ENCODE measurements at regions not wholly inside any gene's neighbourhood (a gene's known extent, or its start where the extent isn't known, plus 50 kb on each side); places are given as distances from the start of the nearest gene placed in this dataset.

DNA sequence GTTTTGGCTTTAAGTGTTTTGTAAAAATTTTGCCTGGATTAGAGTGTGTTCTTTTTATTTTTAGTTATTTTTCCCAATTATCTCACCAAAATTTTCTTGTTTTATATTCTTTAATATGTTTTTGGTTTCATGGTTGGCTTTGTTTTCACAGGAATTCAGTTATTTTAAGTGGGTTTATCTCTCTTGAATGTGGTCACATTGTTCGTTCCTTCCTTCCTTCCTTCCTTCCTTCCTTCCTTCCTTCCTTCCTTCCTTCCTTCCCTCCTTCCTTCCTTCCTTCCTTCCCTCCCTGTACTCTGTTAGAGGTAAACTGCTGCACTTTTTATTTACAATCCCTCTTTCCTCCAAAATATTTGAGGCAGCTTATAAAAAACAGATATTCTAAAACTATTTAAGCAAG lies 672.9 kb upstream of the CITED2 start:
- no peaks in the 10 kb centered on the region for H3K9me3 ChIP-seq (ENCODE audit: control insufficient read depth, insufficient read depth, low read depth, low read length)
- H3K27ac ChIP-seq (ENCODE audit: low read depth, low read length), result no peak overlapping the region
- no peaks in the 10 kb centered on the region for H3K27me3 ChIP-seq (ENCODE audit: control insufficient read depth, insufficient read depth, low read length)
- no peak overlapping the region for H3K4me3 ChIP-seq (ENCODE audit: low read depth, low read length)
- H3K9ac ChIP-seq (ENCODE audit: low read length), result no peak overlapping the region
- no peaks in the 10 kb centered on the region for H3K36me3 ChIP-seq (ENCODE audit: control insufficient read depth, insufficient read depth, low read length)
- H3K4me1 ChIP-seq (ENCODE audit: control insufficient read depth, insufficient read depth, low read length), result peaks cover 9% of the 10 kb centered on the region

GRCh38 chr6:140046016-140046632 lies 671.7 kb upstream of the CITED2 start:
- peaks cover 15% of the 10 kb centered on the region for H3K4me1 ChIP-seq (ENCODE audit: control insufficient read depth, insufficient read depth, low read length)
- no peak overlapping the region for H3K4me3 ChIP-seq (ENCODE audit: low read depth, low read length)
- H3K9me3 ChIP-seq (ENCODE audit: control insufficient read depth, insufficient read depth, low read depth, low read length), result no peaks in the 10 kb centered on the region
- no peaks in the 10 kb centered on the region for H3K36me3 ChIP-seq (ENCODE audit: control insufficient read depth, insufficient read depth, low read length)
- H3K27me3 ChIP-seq (ENCODE audit: control insufficient read depth, insufficient read depth, low read length), result no peaks in the 10 kb centered on the region
- no peak overlapping the region for H3K9ac ChIP-seq (ENCODE audit: low read length)
- H3K27ac ChIP-seq (ENCODE audit: low read depth, low read length), result no peak overlapping the region

- Histone ChIP-seq H3K36me3 (ENCODE audit: control insufficient read depth, insufficient read depth, low read length) (no peaks in the 10 kb centered on the region), H3K4me3 (ENCODE audit: low read depth, low read length) (no peak overlapping the region), H3K9ac (ENCODE audit: low read length) (no peak overlapping the region), H3K4me1 (ENCODE audit: control insufficient read depth, insufficient read depth, low read length) (peaks cover 10% of the 10 kb centered on the region), H3K9me3 (ENCODE audit: control insufficient read depth, insufficient read depth, low read depth, low read length) (no peaks in the 10 kb centered on the region), H3K27me3 (ENCODE audit: control insufficient read depth, insufficient read depth, low read length) (no peaks in the 10 kb centered on the region), H3K27ac (ENCODE audit: low read depth, low read length) (no peak overlapping the region)
Observed at GRCh38 chr6:140045116-140045515, 670.7 kb upstream of the CITED2 start.

- H3K9me3 ChIP-seq (ENCODE audit: control insufficient read depth, insufficient read depth, low read depth, low read length), result no peaks in the 10 kb centered on the region
- H3K27ac ChIP-seq (ENCODE audit: low read depth, low read length), result no peak overlapping the region
- H3K9ac ChIP-seq (ENCODE audit: low read length), result no peak overlapping the region
- peaks cover 7% of the 10 kb centered on the region for H3K4me1 ChIP-seq (ENCODE audit: control insufficient read depth, insufficient read depth, low read length)
- H3K36me3 ChIP-seq (ENCODE audit: control insufficient read depth, insufficient read depth, low read length), result no peaks in the 10 kb centered on the region
- H3K4me3 ChIP-seq (ENCODE audit: low read depth, low read length), result no peak overlapping the region
- no peaks in the 10 kb centered on the region for H3K27me3 ChIP-seq (ENCODE audit: control insufficient read depth, insufficient read depth, low read length)
Observed at GRCh38 chr6:140044626-140045025, 670.2 kb upstream of the CITED2 start.

DNA sequence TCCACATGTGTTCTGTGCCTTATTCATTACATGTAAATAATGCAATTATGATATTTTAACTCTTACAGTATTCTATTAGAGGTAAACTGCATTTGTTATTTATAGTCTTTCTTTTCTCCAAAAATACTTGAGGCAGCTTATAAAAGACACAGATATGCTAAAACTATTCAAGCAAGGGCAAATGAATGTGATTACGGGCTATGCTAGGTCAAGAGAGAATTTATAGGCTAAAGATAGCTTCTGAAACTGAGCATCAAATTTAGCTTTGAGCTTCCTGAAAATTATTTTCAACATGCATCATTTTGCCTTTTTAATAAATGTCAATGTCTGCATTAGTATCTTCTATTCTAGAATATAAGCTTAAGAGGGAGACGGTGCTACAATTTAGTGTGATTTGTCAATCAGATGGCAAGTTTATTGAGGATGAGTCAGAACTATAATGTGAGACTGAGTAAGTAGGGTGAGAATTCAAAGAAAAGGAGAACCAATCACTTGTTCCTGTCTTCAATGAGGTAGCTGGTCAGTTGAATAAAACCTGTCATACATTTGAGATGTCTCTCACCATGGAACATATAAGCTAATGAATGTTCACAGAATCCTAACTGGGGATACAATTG lies 669.4 kb upstream of the CITED2 start:
- Histone ChIP-seq H3K36me3 (ENCODE audit: control insufficient read depth, insufficient read depth, low read length) (no peaks in the 10 kb centered on the region), H3K27me3 (ENCODE audit: control insufficient read depth, insufficient read depth, low read length) (no peaks in the 10 kb centered on the region), H3K27ac (ENCODE audit: low read depth, low read length) (no peak overlapping the region), H3K4me1 (ENCODE audit: control insufficient read depth, insufficient read depth, low read length) (peaks cover 5% of the 10 kb centered on the region), H3K4me3 (ENCODE audit: low read depth, low read length) (no peak overlapping the region), H3K9ac (ENCODE audit: low read length) (no peak overlapping the region), H3K9me3 (ENCODE audit: control insufficient read depth, insufficient read depth, low read depth, low read length) (no peaks in the 10 kb centered on the region)

DNA sequence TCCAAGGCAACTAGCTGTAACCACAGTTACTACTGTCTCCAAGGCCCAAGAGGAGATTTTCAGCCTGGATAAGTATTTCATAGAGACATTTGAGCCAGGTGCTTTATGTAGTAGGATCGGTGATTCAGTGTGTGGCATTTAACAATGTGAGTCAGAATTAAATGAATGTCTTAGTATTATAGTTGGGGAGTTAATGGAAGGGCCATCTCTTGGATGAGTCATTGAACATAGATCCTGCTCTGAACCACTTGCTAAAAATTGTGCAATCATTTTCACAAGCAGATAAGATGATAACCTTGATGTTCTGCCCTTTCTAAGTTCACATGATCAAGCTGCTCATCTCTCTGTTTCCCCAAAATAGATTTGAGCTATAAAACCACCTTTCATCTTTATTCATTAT lies 668.9 kb upstream of the CITED2 start:
- Histone ChIP-seq H3K9ac (ENCODE audit: low read length) (no peak overlapping the region), H3K4me1 (ENCODE audit: control insufficient read depth, insufficient read depth, low read length) (peaks cover 5% of the 10 kb centered on the region), H3K9me3 (ENCODE audit: control insufficient read depth, insufficient read depth, low read depth, low read length) (no peaks in the 10 kb centered on the region), H3K27me3 (ENCODE audit: control insufficient read depth, insufficient read depth, low read length) (no peaks in the 10 kb centered on the region), H3K4me3 (ENCODE audit: low read depth, low read length) (no peak overlapping the region), H3K36me3 (ENCODE audit: control insufficient read depth, insufficient read depth, low read length) (no peaks in the 10 kb centered on the region), H3K27ac (ENCODE audit: low read depth, low read length) (no peak overlapping the region)

- H3K9ac ChIP-seq (ENCODE audit: low read length), result no peak overlapping the region
- peaks cover 5% of the 10 kb centered on the region for H3K4me1 ChIP-seq (ENCODE audit: control insufficient read depth, insufficient read depth, low read length)
Observed at GRCh38 chr6:140041571-140042332, 667.3 kb upstream of the CITED2 start.

GRCh38 chr6:140041056-140041455 lies 666.6 kb upstream of the CITED2 start:
- Histone ChIP-seq H3K27me3 (ENCODE audit: control insufficient read depth, insufficient read depth, low read length) (no peaks in the 10 kb centered on the region), H3K9ac (ENCODE audit: low read length) (no peak overlapping the region), H3K36me3 (ENCODE audit: control insufficient read depth, insufficient read depth, low read length) (no peaks in the 10 kb centered on the region), H3K9me3 (ENCODE audit: control insufficient read depth, insufficient read depth, low read depth, low read length) (0 out of 2 replicates have a peak, but pooled peaks cover 4% of the 10 kb centered on the region), H3K27ac (ENCODE audit: low read depth, low read length) (no peak overlapping the region), H3K4me3 (ENCODE audit: low read depth, low read length) (no peak overlapping the region), H3K4me1 (ENCODE audit: control insufficient read depth, insufficient read depth, low read length) (peaks cover 5% of the 10 kb centered on the region)

More at GRCh38 chr6:140041571-140042332, 667.3 kb upstream of the CITED2 start:
- H3K9me3 ChIP-seq (ENCODE audit: control insufficient read depth, insufficient read depth, low read depth, low read length), result 0 out of 2 replicates have a peak, but pooled peaks cover 1% of the 10 kb centered on the region
- H3K36me3 ChIP-seq (ENCODE audit: control insufficient read depth, insufficient read depth, low read length), result no peaks in the 10 kb centered on the region
- H3K4me3 ChIP-seq (ENCODE audit: low read depth, low read length), result no peak overlapping the region
- H3K27ac ChIP-seq (ENCODE audit: low read depth, low read length), result no peak overlapping the region
- no peaks in the 10 kb centered on the region for H3K27me3 ChIP-seq (ENCODE audit: control insufficient read depth, insufficient read depth, low read length)

DNA sequence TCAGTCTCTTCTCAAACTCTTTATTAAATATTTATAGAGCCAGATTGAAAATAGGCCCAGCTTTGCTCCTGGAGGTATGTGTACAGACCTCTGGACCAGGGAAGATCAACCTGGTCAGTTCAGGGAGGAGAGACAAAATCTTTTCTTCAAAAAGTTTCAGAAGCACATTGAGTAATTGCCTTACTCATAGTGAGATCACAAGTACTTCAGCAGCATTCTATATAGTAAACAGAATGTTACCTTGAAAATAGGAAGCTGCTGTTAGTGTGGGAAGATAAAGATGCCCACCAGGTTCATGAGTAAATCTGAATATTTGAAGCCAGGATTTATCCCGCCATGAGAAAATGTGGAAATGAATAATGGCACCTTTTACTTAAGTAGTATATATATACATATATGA lies 665.9 kb upstream of the CITED2 start:
- H3K9ac ChIP-seq (ENCODE audit: low read length), result no peak overlapping the region
- H3K27ac ChIP-seq (ENCODE audit: low read depth, low read length), result no peak overlapping the region
- 0 out of 2 replicates have a peak, but pooled peaks cover 4% of the 10 kb centered on the region for H3K9me3 ChIP-seq (ENCODE audit: control insufficient read depth, insufficient read depth, low read depth, low read length)
- peaks cover 5% of the 10 kb centered on the region for H3K4me1 ChIP-seq (ENCODE audit: control insufficient read depth, insufficient read depth, low read length)
- no peaks in the 10 kb centered on the region for H3K27me3 ChIP-seq (ENCODE audit: control insufficient read depth, insufficient read depth, low read length)
- H3K36me3 ChIP-seq (ENCODE audit: control insufficient read depth, insufficient read depth, low read length), result no peaks in the 10 kb centered on the region
- H3K4me3 ChIP-seq (ENCODE audit: low read depth, low read length), result no peak overlapping the region

GRCh38 chr6:140039364-140039763 lies 664.9 kb upstream of the CITED2 start:
- H3K9ac ChIP-seq (ENCODE audit: low read length), result no peak overlapping the region
- H3K27ac ChIP-seq (ENCODE audit: low read depth, low read length), result no peak overlapping the region
- no peaks in the 10 kb centered on the region for H3K27me3 ChIP-seq (ENCODE audit: control insufficient read depth, insufficient read depth, low read length)

DNA sequence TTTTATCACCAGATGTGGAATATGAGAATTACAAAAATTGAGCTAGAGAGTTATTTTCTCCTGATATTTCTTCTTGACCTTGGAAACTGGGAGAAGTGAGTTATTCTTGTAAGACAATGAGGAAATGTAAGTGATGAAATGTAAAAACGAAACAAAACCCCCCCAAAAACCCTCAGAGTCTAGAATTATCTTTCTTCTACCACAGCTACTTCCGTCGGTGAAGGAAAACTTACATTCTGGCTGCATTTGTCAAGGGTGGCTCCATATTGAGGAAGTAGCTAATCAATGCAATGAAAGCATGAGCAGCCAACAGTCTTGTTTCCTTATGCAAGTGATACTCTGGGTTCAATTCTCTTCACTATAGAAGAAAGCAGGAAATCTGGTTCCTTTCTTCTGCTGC lies 661.7 kb upstream of the CITED2 start:
- H3K27me3 ChIP-seq (ENCODE audit: control insufficient read depth, insufficient read depth, low read length), result no peaks in the 10 kb centered on the region
- 0 out of 2 replicates have a peak, but pooled peaks cover 4% of the 10 kb centered on the region for H3K9me3 ChIP-seq (ENCODE audit: control insufficient read depth, insufficient read depth, low read depth, low read length)
- no peaks in the 10 kb centered on the region for H3K36me3 ChIP-seq (ENCODE audit: control insufficient read depth, insufficient read depth, low read length)
- no peak overlapping the region for H3K4me3 ChIP-seq (ENCODE audit: low read depth, low read length)
- H3K27ac ChIP-seq (ENCODE audit: low read depth, low read length), result no peak overlapping the region
- no peak overlapping the region for H3K9ac ChIP-seq (ENCODE audit: low read length)
- no peaks in the 10 kb centered on the region for H3K4me1 ChIP-seq (ENCODE audit: control insufficient read depth, insufficient read depth, low read length)

More at GRCh38 chr6:140039364-140039763, 664.9 kb upstream of the CITED2 start:
- no peak overlapping the region for H3K4me3 ChIP-seq (ENCODE audit: low read depth, low read length)
- peaks cover 5% of the 10 kb centered on the region for H3K4me1 ChIP-seq (ENCODE audit: control insufficient read depth, insufficient read depth, low read length)
- H3K9me3 ChIP-seq (ENCODE audit: control insufficient read depth, insufficient read depth, low read depth, low read length), result 0 out of 2 replicates have a peak, but pooled peaks cover 4% of the 10 kb centered on the region
- H3K36me3 ChIP-seq (ENCODE audit: control insufficient read depth, insufficient read depth, low read length), result no peaks in the 10 kb centered on the region
